Heart left ventricle (tissue), 13 donors: ENCODE measurements at regions not wholly inside any gene's neighbourhood (a gene's known extent, or its start where the extent isn't known, plus 50 kb on each side); places are given as distances from the start of the nearest gene placed in this dataset.

Experiments
- CTCF ChIP-seq, 12 donors: fragments of 200-600 bp; sonication (generic) in 4 of 12; IDR thresholded peaks; one replicate each; pipeline versions ENCODE4 v1.5.0 to v1.8.0; 2018 to 2022; ENCODE audit warnings: antibody characterized with exemption in 12 of 12, mild to moderate bottlenecking in 5 of 12
- POLR2A ChIP-seq, 2 donors: fragments of 450-650 bp; IDR thresholded peaks; one replicate each; pipeline ENCODE4 v1.6.1; 2017; ENCODE audit warnings: antibody characterized with exemption in 2 of 2, mild to moderate bottlenecking in 2 of 2, moderate library complexity in 2 of 2
- donor health status: ischemic (EF 13 %, LVEDD 7.1; RV severe dilation, severe dysfunction).
- donor health status: DM: no; HTN: yes; CAD: no.
- donor health status: DM: no; HTN: no; CAD: no.
- donor health status: ischemic (EF 25% LVEDD 6.9; RV normal size, moderate dysfunction).
- donor health status: ischemic (EF 25% LVEDD 5.7; RV mildly dilated, moderate dysfunction).
- donor health status: ischemic (EF 35%, LVEDD 5.7; RV mildly dilated, moderate dysfunction).
- donor health status: nonischemic (EF 11% LVEDD 7.7; RV severe dilation, severe dysfunction).
- donor health status: DM: yes; HTN: yes; CAD: no.
- donor health status: PGD.
- donor health status: ischemic (EF 29% LVEDD 5.4; RV normal size, mild dysfunction).
- donor health status: nonischemic (EF 23%, LVEDD 6.1; RV moderate dilation, normal function).

- TF ChIP-seq CTCF (IDR thresholded peaks at IDR 0.05) = no peak
- no peak for TF ChIP-seq POLR2A (IDR thresholded peaks at IDR 0.05)
These were observed 337.2 kb upstream of the SLC39A10 start for GRCh38 chr2:195319548-195320412.
